HG03064 (cell line): ENCODE measurements at regions not wholly inside any gene's neighbourhood (a gene's known extent, or its start where the extent isn't known, plus 50 kb on each side); places are given as distances from the start of the nearest gene placed in this dataset.

Experiments
- ATAC-seq: cut with Tn5 transposase; IDR thresholded peaks from one replicate; pipeline ENCODE4 v1.9.1; 2021; ENCODE audit warnings: low read depth; ENCODE audit not compliant: unreplicated experiment

DNA sequence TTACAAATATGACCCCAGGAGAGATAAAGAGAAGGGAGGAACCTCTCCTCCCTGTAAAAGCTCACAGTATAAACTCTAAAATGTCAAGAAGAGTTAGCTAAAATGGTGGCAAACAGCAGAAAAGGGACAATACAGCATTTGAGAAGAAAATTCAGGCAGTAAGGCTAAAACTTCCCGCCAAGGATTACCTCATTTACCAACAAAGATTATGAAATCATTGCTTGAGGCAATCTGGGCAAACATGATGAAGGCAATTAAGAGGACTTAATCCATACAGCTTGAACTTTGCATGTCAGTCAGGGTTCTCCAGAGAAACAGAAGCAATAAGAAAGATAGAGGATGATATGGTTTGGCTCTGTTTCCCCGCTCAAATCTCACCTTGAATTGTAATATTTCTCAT is 81.4 kb downstream of the CMPK2 start:
- no peak for ATAC-seq

DNA sequence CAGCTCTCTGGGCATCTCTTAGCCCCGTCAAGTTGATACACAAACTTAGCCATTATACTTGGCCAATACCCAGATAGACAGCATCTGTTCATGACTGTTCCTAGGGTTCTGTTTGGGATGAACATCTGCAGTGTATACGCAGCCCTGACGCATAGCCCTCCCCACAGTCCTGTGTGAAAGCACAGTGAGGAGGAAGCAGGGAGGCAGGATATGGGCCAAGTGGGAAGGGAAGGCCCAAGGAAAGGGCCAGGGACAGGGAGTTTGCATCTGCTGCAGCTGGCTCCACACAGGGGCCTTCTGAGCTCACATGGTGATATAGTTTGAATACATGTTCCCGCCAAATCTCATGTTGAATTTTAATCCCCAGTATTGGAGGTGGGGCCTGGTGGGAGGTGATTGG is 80.2 kb downstream of the CMPK2 start:
- ATAC-seq = no peak

DNA sequence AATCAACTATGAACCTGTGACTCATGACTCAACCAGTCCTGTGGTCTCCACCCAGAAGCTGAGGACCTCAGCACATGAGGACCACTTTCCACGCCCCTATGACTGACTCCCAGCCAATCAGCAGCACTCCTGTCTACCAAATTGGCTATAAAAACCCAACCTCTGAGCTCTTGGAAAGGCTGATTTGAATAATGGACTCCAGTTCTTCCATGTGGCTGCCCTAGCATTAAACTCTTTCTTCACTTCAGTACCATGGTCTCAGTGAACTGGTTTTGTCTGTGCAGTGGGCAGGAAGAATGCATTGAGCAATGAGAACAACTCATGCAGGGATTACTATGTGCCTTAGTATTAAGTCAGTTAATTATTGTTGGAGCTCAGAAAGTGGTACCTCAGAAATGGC is 78.3 kb downstream of the CMPK2 start:
- no peak for ATAC-seq

DNA sequence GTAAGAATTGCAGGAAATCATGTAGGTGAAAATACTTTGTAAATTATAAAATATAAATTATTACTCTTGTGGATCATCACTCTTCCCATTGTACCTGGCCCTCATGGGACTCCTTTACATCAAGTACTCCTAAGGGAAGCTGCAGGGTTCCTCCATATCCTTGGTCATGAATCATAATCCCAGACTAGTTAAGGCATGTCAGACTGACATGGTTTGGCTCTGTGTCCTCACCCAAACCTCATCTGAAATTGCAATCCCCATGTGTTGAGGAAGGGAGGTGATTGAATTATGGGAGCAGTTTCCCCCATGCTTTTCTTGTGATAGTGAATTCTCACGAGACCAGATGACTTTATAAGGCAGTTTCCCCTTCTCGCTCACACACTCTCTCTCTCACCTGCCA is 77.1 kb downstream of the CMPK2 start:
- no peak for ATAC-seq

DNA sequence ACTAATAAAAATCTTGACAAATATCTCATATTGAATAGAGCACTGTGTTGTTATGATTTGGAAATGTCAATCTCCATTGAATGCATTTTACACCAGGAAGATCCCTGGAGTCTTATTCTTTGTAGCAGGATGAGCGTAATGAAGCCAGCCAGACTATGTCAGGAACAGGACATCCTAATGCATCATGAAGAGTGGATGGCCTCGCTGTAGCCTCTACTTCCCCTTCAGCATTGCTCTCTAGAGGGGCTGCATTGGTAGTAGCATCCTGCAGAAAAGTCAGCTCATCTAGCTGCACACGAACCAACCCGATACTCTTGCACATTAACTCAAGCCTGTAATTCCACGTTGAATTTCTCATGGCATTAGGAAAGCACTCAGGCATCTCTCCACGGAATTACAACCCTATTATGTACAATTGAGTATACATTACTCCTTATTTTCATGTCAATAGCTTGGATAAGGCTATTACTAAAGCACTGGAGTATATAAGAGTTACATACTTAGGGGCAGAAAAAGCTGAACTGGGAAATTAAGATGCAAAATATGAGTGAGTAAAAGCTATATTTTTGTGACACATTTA is 76.1 kb downstream of the CMPK2 start:
- no peak for ATAC-seq

DNA sequence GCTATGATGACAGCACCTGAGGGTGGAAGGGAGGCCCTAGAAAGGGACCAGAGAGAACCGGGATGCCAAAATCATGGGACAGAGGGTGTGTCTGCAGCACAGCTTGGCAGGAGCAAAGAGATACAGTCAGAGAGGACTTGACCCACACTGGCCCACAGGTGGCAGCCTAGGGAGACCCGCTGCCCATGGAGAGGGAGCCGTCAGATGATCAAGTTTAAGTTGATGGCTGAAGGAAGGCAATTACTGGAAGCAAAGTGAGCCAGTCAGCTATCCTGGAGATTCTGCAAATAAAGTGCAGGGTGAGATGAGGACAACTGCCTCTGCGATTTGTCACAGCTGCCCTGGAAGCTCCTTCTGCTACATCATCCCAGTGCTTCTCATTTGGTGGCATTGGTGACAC is 74.0 kb downstream of the CMPK2 start:
- no peak for ATAC-seq

DNA sequence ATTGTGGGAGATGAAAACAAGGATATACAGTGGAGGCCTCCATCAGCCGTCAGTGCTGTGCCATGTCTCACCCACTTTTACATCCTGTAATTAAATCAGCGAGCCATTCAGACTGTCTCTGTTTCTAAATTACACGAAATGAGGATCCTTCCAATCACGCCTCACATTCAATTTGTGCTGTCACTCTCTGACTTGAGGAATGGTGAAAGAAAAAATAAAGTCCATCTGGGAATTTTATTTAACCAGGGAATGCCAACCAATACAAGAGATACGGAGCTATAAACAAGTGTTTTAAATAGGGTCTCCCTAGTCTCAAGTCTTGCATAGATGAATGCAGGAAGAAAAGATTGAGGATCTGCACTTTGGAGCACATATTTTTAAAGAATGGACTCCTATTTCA is 72.8 kb downstream of the CMPK2 start:
- no peak for ATAC-seq

DNA sequence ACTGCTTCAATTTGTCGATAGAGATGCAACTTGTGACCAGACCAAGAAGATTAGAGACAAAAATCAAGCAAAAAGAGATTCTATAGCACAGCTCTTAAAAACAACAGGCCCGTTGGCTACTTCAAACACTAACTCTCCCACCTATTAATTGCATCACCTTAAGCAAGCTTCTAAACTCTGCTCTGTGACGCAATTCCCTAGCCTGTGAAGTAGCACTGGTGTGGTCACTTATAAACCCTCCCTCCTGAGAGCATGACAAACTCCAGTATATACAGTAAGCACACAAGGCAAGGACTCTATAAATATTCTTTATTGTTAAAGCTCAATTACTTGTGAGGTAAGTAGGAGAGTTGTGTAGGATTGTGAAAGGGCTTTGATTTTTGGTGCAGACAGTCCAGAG is 72.3 kb downstream of the CMPK2 start:
- no peak for ATAC-seq

DNA sequence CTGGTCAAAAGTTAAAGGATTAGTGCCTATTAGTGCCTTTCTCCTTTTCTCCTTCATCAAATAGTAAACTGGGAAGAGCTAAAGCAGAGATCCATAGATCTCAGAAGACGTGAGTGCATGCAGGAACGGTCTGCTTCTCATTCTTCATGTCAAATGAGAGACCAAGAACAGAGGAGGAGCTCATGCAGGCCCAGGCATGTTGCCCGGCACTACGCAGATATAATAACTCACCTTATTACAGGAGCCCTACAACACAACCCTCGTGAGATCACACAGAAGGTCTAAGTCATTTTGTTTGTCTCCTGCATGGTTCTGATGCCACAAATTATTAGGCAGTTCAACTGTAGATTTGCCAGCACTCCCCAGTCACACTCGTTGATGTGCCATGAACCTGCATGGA is 71.8 kb downstream of the CMPK2 start:
- ATAC-seq = no peak

DNA sequence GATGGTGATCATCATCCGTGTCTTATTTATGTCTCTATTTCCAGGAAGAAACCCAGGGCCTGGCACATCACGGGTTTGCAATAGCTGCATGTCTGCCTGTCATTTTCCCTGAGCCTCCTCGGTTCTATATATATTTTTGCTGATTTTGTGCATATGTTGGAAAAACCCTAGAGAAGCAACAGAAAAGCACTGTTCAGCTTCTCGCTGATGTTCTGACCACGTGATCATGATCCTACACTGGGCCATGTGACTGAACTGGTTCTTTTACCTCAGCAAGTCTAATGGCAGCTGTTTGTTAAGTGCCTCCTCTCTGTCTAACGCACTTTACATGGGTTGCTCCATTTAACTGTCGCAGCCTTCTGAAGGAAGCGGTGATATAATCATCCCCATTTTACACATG is 71.3 kb downstream of the CMPK2 start:
- ATAC-seq = no peak
